Activated naive CD4-positive, alpha-beta T cell treated with anti-CD3 and anti-CD28 coated beads, Interleukin-2, amount 50 U/mL, for 24 hours (primary cell): ENCODE measurements at regions not wholly inside any gene's neighbourhood (a gene's known extent, or its start where the extent isn't known, plus 50 kb on each side); places are given as distances from the start of the nearest gene placed in this dataset.

Source experiments
- H3K27ac Mint-ChIP-seq: one replicate; pipeline ENCODE4 v1.8.0; 2021; ENCODE audit warnings: mild to moderate bottlenecking, mixed read lengths
- H3K27me3 Mint-ChIP-seq: one replicate; pipeline ENCODE4 v1.8.0; 2021; ENCODE audit warnings: mixed read lengths
- H3K36me3 Mint-ChIP-seq: one replicate; pipeline ENCODE4 v1.8.0; 2021; ENCODE audit warnings: mixed read lengths
- H3K4me1 Mint-ChIP-seq: one replicate; pipeline ENCODE4 v1.8.0; 2021; ENCODE audit warnings: mixed read lengths
- H3K4me3 Mint-ChIP-seq: one replicate; pipeline ENCODE4 v1.8.0; 2021; ENCODE audit warnings: mild to moderate bottlenecking, mixed read lengths
- H3K9me3 Mint-ChIP-seq: one replicate; pipeline ENCODE4 v1.8.0; 2021; ENCODE audit warnings: mixed read lengths

- no peak overlapping the region for H3K4me3 Mint-ChIP-seq
- H3K4me1 Mint-ChIP-seq: no peaks in the 10 kb centered on the region
- no peaks in the 10 kb centered on the region for H3K27me3 Mint-ChIP-seq
- no peak overlapping the region for H3K27ac Mint-ChIP-seq
- H3K36me3 Mint-ChIP-seq: no peaks in the 10 kb centered on the region
- no peaks in the 10 kb centered on the region for H3K9me3 Mint-ChIP-seq
Observed at GRCh38 chr4:180923486-180923885, 1319.7 kb upstream of the TENM3 start.

- no peaks in the 10 kb centered on the region for H3K9me3 Mint-ChIP-seq
- H3K27ac Mint-ChIP-seq: no peak overlapping the region
- H3K27me3 Mint-ChIP-seq: no peaks in the 10 kb centered on the region
- no peaks in the 10 kb centered on the region for H3K36me3 Mint-ChIP-seq
- H3K4me3 Mint-ChIP-seq: no peak overlapping the region
- no peaks in the 10 kb centered on the region for H3K4me1 Mint-ChIP-seq
Observed at GRCh38 chr4:180925805-180926204, 1317.4 kb upstream of the TENM3 start.

- Mint-ChIP-seq H3K27me3 (no peaks in the 10 kb centered on the region), H3K4me3 (no peak overlapping the region), H3K36me3 (no peaks in the 10 kb centered on the region), H3K4me1 (no peaks in the 10 kb centered on the region), H3K9me3 (no peaks in the 10 kb centered on the region), H3K27ac (no peak overlapping the region)
Observed at GRCh38 chr4:180926277-180926676, 1316.9 kb upstream of the TENM3 start.

DNA sequence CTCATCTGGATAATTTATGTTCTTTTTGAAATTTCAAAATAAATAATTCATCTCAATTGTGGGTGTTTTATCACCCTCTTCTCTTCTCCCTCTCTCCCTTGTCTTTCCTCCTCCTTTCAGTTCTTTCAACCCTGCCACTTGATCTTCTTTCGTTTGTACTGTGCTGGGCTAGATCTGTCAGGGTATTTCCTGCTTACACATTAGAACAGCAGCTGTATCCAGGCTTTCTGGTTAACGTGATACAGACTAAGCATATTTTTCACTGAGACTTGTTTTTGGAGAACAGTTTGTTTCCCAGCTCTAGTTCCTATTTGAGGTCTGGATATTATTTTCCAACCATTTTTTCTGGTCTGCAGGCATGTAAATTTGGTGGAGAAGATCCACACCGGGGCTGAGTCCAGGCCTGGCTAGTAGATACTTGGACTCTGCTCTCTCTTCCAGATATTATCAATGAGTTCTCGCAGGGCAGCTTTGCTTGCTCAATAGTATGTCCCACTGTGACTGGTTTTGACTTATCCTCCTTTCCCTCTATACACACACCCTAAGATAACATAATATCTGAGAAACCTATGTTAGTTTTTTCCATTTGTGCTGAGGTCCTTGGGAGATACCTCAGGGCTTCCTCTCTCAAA, 1310.7 kb upstream of the TENM3 start:
- H3K27ac Mint-ChIP-seq: no peak overlapping the region
- no peaks in the 10 kb centered on the region for H3K27me3 Mint-ChIP-seq

GRCh38 chr4:180937083-180937482, 1306.1 kb upstream of the TENM3 start:
- no peaks in the 10 kb centered on the region for H3K9me3 Mint-ChIP-seq
- no peak overlapping the region for H3K4me3 Mint-ChIP-seq
- no peaks in the 10 kb centered on the region for H3K4me1 Mint-ChIP-seq

More for the DNA sequence above, 1310.7 kb upstream of the TENM3 start:
- Mint-ChIP-seq H3K4me1 (no peaks in the 10 kb centered on the region), H3K4me3 (no peak overlapping the region), H3K36me3 (no peaks in the 10 kb centered on the region), H3K9me3 (no peaks in the 10 kb centered on the region)

GRCh38 chr4:180940680-180941079, 1302.5 kb upstream of the TENM3 start:
- Mint-ChIP-seq H3K9me3 (no peaks in the 10 kb centered on the region), H3K27ac (no peak overlapping the region), H3K27me3 (no peaks in the 10 kb centered on the region), H3K36me3 (no peaks in the 10 kb centered on the region), H3K4me3 (no peak overlapping the region), H3K4me1 (no peaks in the 10 kb centered on the region)

More at GRCh38 chr4:180937083-180937482, 1306.1 kb upstream of the TENM3 start:
- no peak overlapping the region for H3K27ac Mint-ChIP-seq
- H3K36me3 Mint-ChIP-seq: no peaks in the 10 kb centered on the region
- no peaks in the 10 kb centered on the region for H3K27me3 Mint-ChIP-seq

- Mint-ChIP-seq H3K4me3 (no peak overlapping the region), H3K27ac (no peak overlapping the region), H3K4me1 (no peaks in the 10 kb centered on the region), H3K9me3 (peaks cover 6% of the 10 kb centered on the region), H3K27me3 (no peaks in the 10 kb centered on the region), H3K36me3 (no peaks in the 10 kb centered on the region)
Observed at GRCh38 chr4:180942367-180942916, 1300.8 kb upstream of the TENM3 start.

- Mint-ChIP-seq H3K27me3 (no peaks in the 10 kb centered on the region), H3K27ac (no peak overlapping the region), H3K4me1 (no peaks in the 10 kb centered on the region), H3K9me3 (peaks cover 6% of the 10 kb centered on the region), H3K4me3 (no peak overlapping the region), H3K36me3 (no peaks in the 10 kb centered on the region)
Observed at GRCh38 chr4:180946188-180946587, 1297.0 kb upstream of the TENM3 start.

- H3K4me1 Mint-ChIP-seq: no peaks in the 10 kb centered on the region
Observed at GRCh38 chr4:180947425-180947824, 1295.8 kb upstream of the TENM3 start.

DNA sequence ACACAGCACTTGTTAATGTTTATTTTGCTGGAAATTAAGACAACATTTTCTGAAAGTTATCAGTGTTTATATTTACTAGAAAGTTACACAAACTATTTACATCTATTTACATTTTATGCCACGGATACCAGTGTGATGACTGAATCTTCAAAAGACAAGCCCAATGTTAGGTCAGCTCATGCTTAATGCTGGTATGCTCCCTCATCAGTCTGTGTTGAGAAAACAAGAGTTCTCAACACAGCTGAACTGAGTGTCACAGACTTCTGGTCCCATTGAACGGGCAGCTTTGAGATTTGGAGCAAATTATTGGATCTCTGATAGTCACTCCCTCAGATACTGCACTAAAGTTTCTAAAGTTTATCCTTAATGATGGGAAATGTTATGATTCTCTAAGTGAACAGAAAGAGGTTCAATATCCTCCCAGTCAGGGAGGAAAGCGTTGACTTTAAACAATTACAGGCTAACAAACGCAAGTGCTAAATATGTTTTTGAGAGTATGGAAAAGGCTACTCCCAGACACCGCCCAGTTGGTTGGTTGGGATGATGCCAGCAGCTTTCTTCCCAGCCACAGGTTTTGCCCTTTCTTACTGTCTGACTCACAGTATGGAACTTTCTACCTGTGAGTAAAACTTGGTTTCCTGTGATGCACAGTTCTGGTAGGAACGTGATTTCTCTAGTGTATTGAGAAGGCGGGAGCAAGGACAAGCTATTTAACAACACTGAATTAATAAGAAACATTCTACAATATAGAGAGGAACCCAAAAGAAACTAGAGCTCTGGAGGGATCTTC, 1293.6 kb upstream of the TENM3 start:
- Mint-ChIP-seq H3K27me3 (no peaks in the 10 kb centered on the region), H3K4me3 (no peak overlapping the region), H3K36me3 (no peaks in the 10 kb centered on the region), H3K9me3 (peaks cover 6% of the 10 kb centered on the region), H3K4me1 (no peaks in the 10 kb centered on the region), H3K27ac (no peak overlapping the region)

More at GRCh38 chr4:180947425-180947824, 1295.8 kb upstream of the TENM3 start:
- no peaks in the 10 kb centered on the region for H3K27me3 Mint-ChIP-seq
- H3K36me3 Mint-ChIP-seq: no peaks in the 10 kb centered on the region
- no peak overlapping the region for H3K4me3 Mint-ChIP-seq
- peaks cover 6% of the 10 kb centered on the region for H3K9me3 Mint-ChIP-seq
- no peak overlapping the region for H3K27ac Mint-ChIP-seq

GRCh38 chr4:180950377-180950776, 1292.8 kb upstream of the TENM3 start:
- H3K27me3 Mint-ChIP-seq: no peaks in the 10 kb centered on the region
- peaks cover 6% of the 10 kb centered on the region for H3K9me3 Mint-ChIP-seq
- H3K27ac Mint-ChIP-seq: no peak overlapping the region
- no peaks in the 10 kb centered on the region for H3K4me1 Mint-ChIP-seq
- no peak overlapping the region for H3K4me3 Mint-ChIP-seq
- no peaks in the 10 kb centered on the region for H3K36me3 Mint-ChIP-seq

- Mint-ChIP-seq H3K4me3 (no peak overlapping the region), H3K4me1 (no peaks in the 10 kb centered on the region), H3K9me3 (peaks cover 2% of the 10 kb centered on the region), H3K27me3 (no peaks in the 10 kb centered on the region), H3K27ac (no peak overlapping the region), H3K36me3 (no peaks in the 10 kb centered on the region)
Observed at GRCh38 chr4:180951312-180951711, 1291.9 kb upstream of the TENM3 start.

GRCh38 chr4:180953572-180953971, 1289.6 kb upstream of the TENM3 start:
- no peaks in the 10 kb centered on the region for H3K36me3 Mint-ChIP-seq
- H3K27ac Mint-ChIP-seq: no peak overlapping the region
- H3K4me3 Mint-ChIP-seq: no peak overlapping the region
- H3K27me3 Mint-ChIP-seq: no peaks in the 10 kb centered on the region
- no peaks in the 10 kb centered on the region for H3K4me1 Mint-ChIP-seq
- H3K9me3 Mint-ChIP-seq: no peaks in the 10 kb centered on the region

- no peak overlapping the region for H3K4me3 Mint-ChIP-seq
- no peaks in the 10 kb centered on the region for H3K4me1 Mint-ChIP-seq
- H3K27ac Mint-ChIP-seq: no peak overlapping the region
- no peaks in the 10 kb centered on the region for H3K36me3 Mint-ChIP-seq
- H3K9me3 Mint-ChIP-seq: peaks cover 10% of the 10 kb centered on the region
- no peaks in the 10 kb centered on the region for H3K27me3 Mint-ChIP-seq
Observed at GRCh38 chr4:180960743-180961401, 1282.3 kb upstream of the TENM3 start.

- Mint-ChIP-seq H3K4me3 (no peak overlapping the region), H3K9me3 (peaks cover 10% of the 10 kb centered on the region), H3K36me3 (no peaks in the 10 kb centered on the region), H3K27ac (no peak overlapping the region), H3K27me3 (no peaks in the 10 kb centered on the region), H3K4me1 (no peaks in the 10 kb centered on the region)
Observed at GRCh38 chr4:180962268-180962667, 1280.9 kb upstream of the TENM3 start.

DNA sequence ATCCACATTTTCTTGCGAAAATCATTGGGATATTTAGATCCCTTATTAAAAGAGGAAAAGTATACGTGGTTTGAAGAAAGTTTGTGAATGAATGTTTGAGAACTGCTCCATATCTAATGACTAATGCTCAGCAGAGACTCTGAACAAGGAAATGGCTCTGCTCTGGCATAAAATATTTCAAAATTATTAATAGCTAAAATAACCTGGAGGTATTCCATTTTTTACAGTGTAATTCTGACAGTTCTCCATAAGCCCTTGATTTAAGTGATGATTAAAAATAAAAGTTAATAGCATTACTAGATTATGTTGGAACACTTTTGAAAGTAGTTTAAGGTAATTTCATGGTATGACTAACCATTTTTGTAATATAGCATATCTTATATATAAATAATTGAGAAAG, 1276.9 kb upstream of the TENM3 start:
- Mint-ChIP-seq H3K27ac (no peak overlapping the region), H3K27me3 (no peaks in the 10 kb centered on the region), H3K9me3 (peaks cover 15% of the 10 kb centered on the region), H3K4me1 (no peaks in the 10 kb centered on the region), H3K36me3 (no peaks in the 10 kb centered on the region), H3K4me3 (no peak overlapping the region)
